Panc1 (cell line): ENCODE measurements at regions not wholly inside any gene's neighbourhood (a gene's known extent, or its start where the extent isn't known, plus 50 kb on each side); places are given as distances from the start of the nearest gene placed in this dataset.

Experiments used
- CTCF ChIP-seq: fragments of 450-650 bp; IDR thresholded peaks from 2 replicates; pipeline ENCODE4 v1.5.1; 2017; ENCODE audit warnings: mild to moderate bottlenecking
- POLR2AphosphoS5 ChIP-seq: IDR thresholded peaks from 2 replicates; pipeline ENCODE4 v1.6.1; 2012; ENCODE audit warnings: mild to moderate bottlenecking, low read depth, low read length, moderate library complexity
- REST ChIP-seq, 2 experiments: IDR thresholded peaks; 2 replicates each; pipeline ENCODE4 v1.6.1; 2011 to 2012; ENCODE audit warnings: low read depth in 2 of 2, control low read depth in 1 of 2, low read length in 1 of 2, mild to moderate bottlenecking in 1 of 2, moderate library complexity in 1 of 2; ENCODE audit not compliant: insufficient read depth in 1 of 2
- SIN3A ChIP-seq: IDR thresholded peaks from 2 replicates; pipeline ENCODE4 v1.6.1; 2012; ENCODE audit warnings: low read depth, mild to moderate bottlenecking, low read length, moderate library complexity, borderline replicate concordance; ENCODE audit not compliant: insufficient read depth

- no peak; the same call in 1 of the 2 replicates for TF ChIP-seq CTCF
- TF ChIP-seq REST (IDR thresholded peaks at IDR 0.05; ENCODE audit: insufficient read depth in 1 of 2, low read depth in 2 of 2, low read length in 1 of 2): no peak
- peak; percentile 33; the same call in 1 of the 2 replicates for TF ChIP-seq POLR2AphosphoS5
- TF ChIP-seq SIN3A: no peak
These were observed 259.6 kb upstream of the RRP15 start for GRCh38 chr1:218025454-218025853.
